Transverse colon (tissue), 4 donors: ENCODE measurements at regions not wholly inside any gene's neighbourhood (a gene's known extent, or its start where the extent isn't known, plus 50 kb on each side); places are given as distances from the start of the nearest gene placed in this dataset.

Experiments
- DNase-seq: peaks from one replicate; pipeline ENCODE4 v3.0.0-alpha.2; 2019
- H3K27ac ChIP-seq, 4 donors: fragments of 200-600 bp; sonication (generic); 2 replicates each; pipeline ENCODE4 v1.5.1; 2016 to 2018; ENCODE audit warnings: inconsistent platforms in 4 of 4
- H3K27me3 ChIP-seq: fragments of 200-600 bp; sonication (generic); 2 replicates; pipeline ENCODE4 v1.5.1; 2017; ENCODE audit warnings: inconsistent platforms
- H3K36me3 ChIP-seq, 4 donors: fragments of 200-600 bp; sonication (generic); 2 replicates each; pipeline ENCODE4 v1.5.1; 2017 to 2019; ENCODE audit warnings: inconsistent platforms in 4 of 4
- H3K4me1 ChIP-seq, 4 donors: fragments of 200-600 bp; sonication (generic); 2 replicates each; pipeline ENCODE4 v1.5.1; 2017 to 2020; ENCODE audit warnings: inconsistent platforms in 4 of 4
- H3K4me3 ChIP-seq, 4 donors: fragments of 200-600 bp; sonication (generic); 1 replicate in 1 of 4; 2 replicates in 3 of 4; pipeline versions ENCODE4 v1.5.1 to v1.6.1; 2017 to 2019; ENCODE audit warnings: inconsistent platforms in 4 of 4
- H3K9me3 ChIP-seq, 2 donors: fragments of 200-600 bp; sonication (generic); 2 replicates each; pipeline ENCODE4 v1.5.1; 2017 to 2019; ENCODE audit warnings: inconsistent platforms in 2 of 2
- EP300 ChIP-seq: sonication (generic); formaldehyde crosslinking; IDR thresholded peaks from one replicate; pipeline ENCODE4 v1.6.1; 2017; ENCODE audit warnings: antibody characterized with exemption, low read depth
- POLR2A ChIP-seq: fragments of 450-650 bp; IDR thresholded peaks from one replicate; pipeline ENCODE4 v1.6.1; 2016; ENCODE audit warnings: antibody characterized with exemption, mild to moderate bottlenecking, moderate library complexity
- POLR2AphosphoS5 ChIP-seq, 3 donors: sonication (generic); formaldehyde crosslinking; IDR thresholded peaks; one replicate each; pipeline ENCODE4 v1.6.1; 2016; ENCODE audit warnings: antibody characterized with exemption in 3 of 3
- WGBS, 2 donors: methylation state at CpG; one replicate each; pipeline ENCODE4 v1.1.5; 2018; ENCODE audit warnings: low coverage in 1 of 2; 5-methylcytosine and 5-hydroxymethylcytosine counted together
- in situ Hi-C, 4 donors: fragments of 200-750 bp; cut with MboI; loops; one replicate each; pipeline versions ENCODE4 v1.15.0 to v1.15.1; 2017; ENCODE audit warnings: low sequenced_read_pairs in 3 of 4, low pct_ligation_motif_present in 1 of 4, low pct_unique_long_range_greater_than_20kb in 1 of 4
- intact Hi-C: fragments of 100-400 bp; cut with DNase I; formaldehyde crosslinking; loops from one replicate; pipeline ENCODE4 v1.15.1; 2023; ENCODE audit warnings: low total_unique reads
- TF ChIP-seq, protein P1 (sequence below), 5 experiments: fragments of 200-600 bp in 3 of 5; fragments of 450-650 bp in 2 of 5; sonication (generic) in 3 of 5; IDR thresholded peaks; 1 replicate in 2 of 5; 2 replicates in 3 of 5; pipeline ENCODE4 v1.5.1; 2016 to 2017; ENCODE audit warnings: antibody characterized with exemption in 5 of 5, inconsistent platforms in 3 of 5, mild to moderate bottlenecking in 2 of 5, moderate library complexity in 1 of 5

GRCh38 chr4:162957521-162958143, 209.1 kb downstream of the NAF1 start:
- Histone ChIP-seq H3K9me3 (no peaks in the 10 kb centered on the region), H3K27ac (no peak overlapping the region), H3K27me3 (no peaks in the 10 kb centered on the region), H3K4me3 (no peak overlapping the region), H3K4me1 (no peaks in the 10 kb centered on the region), H3K36me3 (no peaks in the 10 kb centered on the region)
- TF ChIP-seq EP300 (no peak), POLR2AphosphoS5 (IDR thresholded peaks at IDR 0.05) (no peak), POLR2A (no peak)
- TF ChIP-seq, protein P1, sequence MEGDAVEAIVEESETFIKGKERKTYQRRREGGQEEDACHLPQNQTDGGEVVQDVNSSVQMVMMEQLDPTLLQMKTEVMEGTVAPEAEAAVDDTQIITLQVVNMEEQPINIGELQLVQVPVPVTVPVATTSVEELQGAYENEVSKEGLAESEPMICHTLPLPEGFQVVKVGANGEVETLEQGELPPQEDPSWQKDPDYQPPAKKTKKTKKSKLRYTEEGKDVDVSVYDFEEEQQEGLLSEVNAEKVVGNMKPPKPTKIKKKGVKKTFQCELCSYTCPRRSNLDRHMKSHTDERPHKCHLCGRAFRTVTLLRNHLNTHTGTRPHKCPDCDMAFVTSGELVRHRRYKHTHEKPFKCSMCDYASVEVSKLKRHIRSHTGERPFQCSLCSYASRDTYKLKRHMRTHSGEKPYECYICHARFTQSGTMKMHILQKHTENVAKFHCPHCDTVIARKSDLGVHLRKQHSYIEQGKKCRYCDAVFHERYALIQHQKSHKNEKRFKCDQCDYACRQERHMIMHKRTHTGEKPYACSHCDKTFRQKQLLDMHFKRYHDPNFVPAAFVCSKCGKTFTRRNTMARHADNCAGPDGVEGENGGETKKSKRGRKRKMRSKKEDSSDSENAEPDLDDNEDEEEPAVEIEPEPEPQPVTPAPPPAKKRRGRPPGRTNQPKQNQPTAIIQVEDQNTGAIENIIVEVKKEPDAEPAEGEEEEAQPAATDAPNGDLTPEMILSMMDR (IDR thresholded peaks at IDR 0.05): no peak
- in situ Hi-C loops: no loop called here
- 94 to 100% methylated on average over 2 to 3 of the region's 3 CpGs for WGBS, 2 donors
- no peak for DNase-seq
- intact Hi-C loops: no loop called here

- 91 to 98% methylated on average over 2 of the region's 2 CpGs for WGBS, 2 donors
- TF ChIP-seq, protein P1 (IDR thresholded peaks at IDR 0.05): no peak
- TF ChIP-seq POLR2A (no peak), EP300 (no peak), POLR2AphosphoS5 (IDR thresholded peaks at IDR 0.05) (no peak)
- H3K4me1 ChIP-seq: no peaks in the 10 kb centered on the region
- in situ Hi-C loops (no loop called here), intact Hi-C loops (no loop called here)
- H3K36me3 ChIP-seq: no peaks in the 10 kb centered on the region
- no peaks in the 10 kb centered on the region for H3K27me3 ChIP-seq
- no peak for DNase-seq
- H3K27ac ChIP-seq: no peak overlapping the region
- H3K9me3 ChIP-seq: no peaks in the 10 kb centered on the region
- no peak overlapping the region for H3K4me3 ChIP-seq
Observed at GRCh38 chr4:162954976-162955375, 211.7 kb downstream of the NAF1 start.

DNA sequence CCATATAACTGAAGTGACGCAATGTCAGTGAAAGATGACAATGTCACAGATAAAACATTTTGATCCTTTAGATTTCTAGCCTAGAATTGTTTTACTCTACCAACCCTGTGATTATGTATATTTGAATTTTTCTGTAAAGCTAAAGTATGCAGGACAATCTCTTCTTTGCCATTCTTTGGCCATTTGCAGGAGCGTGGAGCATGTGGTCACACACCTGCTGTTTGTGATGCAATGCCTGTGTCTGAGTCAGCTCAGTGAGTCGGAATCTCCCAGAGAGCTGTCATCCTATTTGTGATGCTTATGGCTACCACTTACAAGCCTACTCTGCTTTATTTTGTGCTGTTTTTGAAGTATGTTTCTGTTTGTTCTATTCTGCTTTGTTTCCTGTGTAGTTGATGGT, 214.5 kb downstream of the NAF1 start:
- intact Hi-C loops: no loop called here
- no peak overlapping the region for H3K4me3 ChIP-seq
- no peak for DNase-seq
- H3K27me3 ChIP-seq: no peaks in the 10 kb centered on the region
- WGBS, 2 donors: 63 to 65% methylated on average over 2 to 3 of the region's 3 CpGs
- no peak overlapping the region for H3K27ac ChIP-seq
- TF ChIP-seq POLR2AphosphoS5 (IDR thresholded peaks at IDR 0.05) (no peak), EP300 (no peak), POLR2A (no peak)
- TF ChIP-seq, protein P1 (IDR thresholded peaks at IDR 0.05): no peak
- H3K4me1 ChIP-seq: no peaks in the 10 kb centered on the region
- H3K36me3 ChIP-seq: no peaks in the 10 kb centered on the region
- in situ Hi-C loops: no loop called here
- H3K9me3 ChIP-seq: no peaks in the 10 kb centered on the region

DNA sequence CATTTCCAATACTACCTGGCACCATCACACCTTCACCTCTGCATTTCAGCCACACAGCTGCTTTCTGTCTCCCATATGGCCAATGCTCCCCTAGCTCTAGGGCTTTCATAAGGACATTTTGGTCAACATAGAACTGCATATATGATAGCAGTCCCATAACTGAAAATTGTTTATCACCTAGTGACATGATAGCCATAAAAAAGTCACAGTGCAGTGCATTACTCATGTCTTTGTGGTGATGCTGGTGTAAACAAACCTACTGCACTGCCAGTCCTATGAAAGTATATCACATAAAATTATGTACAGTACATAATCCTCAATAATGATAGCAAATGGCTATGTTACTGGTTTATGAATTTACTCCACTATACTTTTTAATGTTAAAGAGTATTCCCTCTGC, 221.0 kb downstream of the NAF1 start:
- DNase-seq: no peak
- Histone ChIP-seq H3K27ac (no peak overlapping the region), H3K36me3 (no peaks in the 10 kb centered on the region), H3K4me1 (no peaks in the 10 kb centered on the region), H3K4me3 (no peak overlapping the region), H3K27me3 (no peaks in the 10 kb centered on the region), H3K9me3 (no peaks in the 10 kb centered on the region)
- intact Hi-C loops: no loop called here
- TF ChIP-seq POLR2A (no peak), EP300 (no peak), POLR2AphosphoS5 (IDR thresholded peaks at IDR 0.05) (no peak)
- TF ChIP-seq, protein P1 (IDR thresholded peaks at IDR 0.05): no peak
- in situ Hi-C loops: no loop called here
